ENCODE measurements at regions not wholly inside any gene's neighbourhood (a gene's known extent, or its start where the extent isn't known, plus 50 kb on each side); places are given as distances from the start of the nearest gene placed in this dataset.

DNA sequence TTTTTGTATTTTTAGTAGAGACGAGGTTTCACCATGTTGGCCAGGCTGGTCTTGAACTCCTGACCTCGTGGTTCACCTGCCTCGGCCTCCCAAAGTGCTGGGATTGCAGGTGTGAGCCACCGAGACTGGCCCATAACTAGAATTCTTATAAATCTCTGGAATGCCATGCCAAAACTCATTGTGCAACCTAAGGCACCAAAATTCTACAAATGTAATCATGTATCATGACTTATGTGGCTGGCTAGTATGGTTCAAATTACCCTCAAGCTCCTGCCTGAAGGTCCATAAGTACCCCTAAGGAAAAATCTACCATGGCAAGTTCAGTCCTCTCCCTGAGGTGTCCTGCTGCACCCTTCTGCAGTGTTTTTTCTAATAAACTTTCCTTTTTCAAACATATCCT lies 63.8 kb upstream of the CSF1 start:
- TF ChIP-seq, protein P1, sequence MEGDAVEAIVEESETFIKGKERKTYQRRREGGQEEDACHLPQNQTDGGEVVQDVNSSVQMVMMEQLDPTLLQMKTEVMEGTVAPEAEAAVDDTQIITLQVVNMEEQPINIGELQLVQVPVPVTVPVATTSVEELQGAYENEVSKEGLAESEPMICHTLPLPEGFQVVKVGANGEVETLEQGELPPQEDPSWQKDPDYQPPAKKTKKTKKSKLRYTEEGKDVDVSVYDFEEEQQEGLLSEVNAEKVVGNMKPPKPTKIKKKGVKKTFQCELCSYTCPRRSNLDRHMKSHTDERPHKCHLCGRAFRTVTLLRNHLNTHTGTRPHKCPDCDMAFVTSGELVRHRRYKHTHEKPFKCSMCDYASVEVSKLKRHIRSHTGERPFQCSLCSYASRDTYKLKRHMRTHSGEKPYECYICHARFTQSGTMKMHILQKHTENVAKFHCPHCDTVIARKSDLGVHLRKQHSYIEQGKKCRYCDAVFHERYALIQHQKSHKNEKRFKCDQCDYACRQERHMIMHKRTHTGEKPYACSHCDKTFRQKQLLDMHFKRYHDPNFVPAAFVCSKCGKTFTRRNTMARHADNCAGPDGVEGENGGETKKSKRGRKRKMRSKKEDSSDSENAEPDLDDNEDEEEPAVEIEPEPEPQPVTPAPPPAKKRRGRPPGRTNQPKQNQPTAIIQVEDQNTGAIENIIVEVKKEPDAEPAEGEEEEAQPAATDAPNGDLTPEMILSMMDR (IDR thresholded peaks at IDR 0.05) = no peak
- TF ChIP-seq POLR2A (IDR thresholded peaks at IDR 0.05) = no peak
